Neural cell (in vitro differentiated cells): ENCODE measurements at regions not wholly inside any gene's neighbourhood (a gene's known extent, or its start where the extent isn't known, plus 50 kb on each side); places are given as distances from the start of the nearest gene placed in this dataset.

Source experiments
- H2AFZ ChIP-seq: fragments of 200-600, 300-800 bp; sonication (generic), shearing (Covaris generic); 2 replicates; pipeline ENCODE4 v1.6.0; 2014; ENCODE audit warnings: low read depth, mild to moderate bottlenecking, antibody characterized with exemption, low read length, moderate library complexity
- H3F3A ChIP-seq: fragments of 200-600 bp; shearing (Covaris generic); 2 replicates; pipeline ENCODE4 v1.6.1; 2016; ENCODE audit warnings: mild to moderate bottlenecking, moderate library complexity, mixed read lengths, antibody characterized with exemption, low read length; ENCODE audit not compliant: insufficient read depth, poor library complexity, severe bottlenecking
- H3K27ac ChIP-seq: fragments of 200-600, 300-800 bp; sonication (generic), shearing (Covaris generic); 2 replicates; pipeline ENCODE4 v1.5.1; 2014; ENCODE audit warnings: mild to moderate bottlenecking, low read length, moderate library complexity
- H3K27me3 ChIP-seq: fragments of 300-800, 200-600 bp; sonication (generic), shearing (Covaris generic); 2 replicates; pipeline ENCODE4 v1.6.0; 2014; ENCODE audit warnings: mild to moderate bottlenecking, low read depth, low read length, moderate library complexity; ENCODE audit not compliant: insufficient read depth
- H3K36me3 ChIP-seq: fragments of 300-800, 200-600 bp; sonication (generic), shearing (Covaris generic); 2 replicates; pipeline ENCODE4 v1.5.1; 2014; ENCODE audit warnings: mild to moderate bottlenecking, antibody characterized with exemption, low read length, moderate library complexity; ENCODE audit not compliant: insufficient read depth
- H3K4me2 ChIP-seq: fragments of 300-800, 200-600 bp; sonication (generic), shearing (Covaris generic); 2 replicates; pipeline ENCODE4 v1.6.0; 2014; ENCODE audit warnings: mild to moderate bottlenecking, low read length
- H3K4me3 ChIP-seq: fragments of 300-800, 200-600 bp; sonication (generic), shearing (Covaris generic); 2 replicates; pipeline ENCODE4 v1.5.1; 2014; ENCODE audit warnings: mild to moderate bottlenecking, low read length, moderate library complexity
- H3K79me2 ChIP-seq: fragments of 200-600 bp; shearing (Covaris generic); replicated peaks from 2 replicates; pipeline ENCODE4 v1.6.0; 2014; ENCODE audit warnings: mild to moderate bottlenecking, low read length, moderate library complexity; ENCODE audit not compliant: insufficient read depth
- H3K9ac ChIP-seq: fragments of 300-800, 200-600 bp; sonication (generic), shearing (Covaris generic); 2 replicates; pipeline ENCODE4 v1.6.1; 2016; ENCODE audit warnings: mild to moderate bottlenecking, low read length, mixed read lengths
- H3K9me2 ChIP-seq: fragments of 200-600 bp; shearing (Covaris generic); 2 replicates; pipeline ENCODE4 v1.6.1; 2016; ENCODE audit warnings: mild to moderate bottlenecking, low read length, mixed read lengths; ENCODE audit not compliant: insufficient read depth
- H3K9me3 ChIP-seq: fragments of 200-600, 300-800 bp; sonication (generic), shearing (Covaris generic); 2 replicates; pipeline ENCODE4 v1.6.1; 2016; ENCODE audit warnings: mild to moderate bottlenecking, mixed run types, low read length, moderate library complexity, mixed read lengths
- H4K20me1 ChIP-seq: fragments of 200-600 bp; shearing (Covaris generic); 2 replicates; pipeline ENCODE4 v1.6.1; 2016; ENCODE audit warnings: mild to moderate bottlenecking, mixed run types; ENCODE audit not compliant: insufficient read depth
- EP300 ChIP-seq: fragments of 450-650 bp; conservative IDR thresholded peaks from 2 replicates; pipeline ENCODE4 v1.6.1; 2014; ENCODE audit warnings: antibody characterized with exemption, mild to moderate bottlenecking, moderate library complexity; ENCODE audit not compliant: poor library complexity, severe bottlenecking
- EZH2 ChIP-seq: fragments of 200-600, 300-800 bp; shearing (Covaris generic), sonication (generic); IDR thresholded peaks from 2 replicates; pipeline ENCODE4 v1.6.1; 2014; ENCODE audit warnings: antibody characterized with exemption, low read length, borderline replicate concordance, mild to moderate bottlenecking; ENCODE audit not compliant: insufficient read depth, poor library complexity, severe bottlenecking
- MXI1 ChIP-seq: fragments of 450-650 bp; conservative IDR thresholded peaks from 2 replicates; pipeline ENCODE4 v1.6.1; 2014; ENCODE audit warnings: antibody characterized with exemption, mild to moderate bottlenecking; ENCODE audit not compliant: poor library complexity, severe bottlenecking
- POLR2AphosphoS5 ChIP-seq: IDR thresholded peaks from 2 replicates; pipeline ENCODE4 v1.6.1; 2012
- RAD21 ChIP-seq: fragments of 450-650 bp; conservative IDR thresholded peaks from 2 replicates; pipeline ENCODE4 v1.6.1; 2014; ENCODE audit warnings: antibody characterized with exemption, mild to moderate bottlenecking, moderate library complexity
- SMC3 ChIP-seq: fragments of 450-650 bp; conservative IDR thresholded peaks from 2 replicates; pipeline ENCODE4 v1.6.1; 2014; ENCODE audit warnings: antibody characterized with exemption, mild to moderate bottlenecking, moderate library complexity; ENCODE audit not compliant: poor library complexity
- TAF1 ChIP-seq: IDR thresholded peaks from 2 replicates; pipeline ENCODE4 v1.6.1; 2012; ENCODE audit warnings: low read depth
- TF ChIP-seq, protein P1 (sequence below): fragments of 450-650 bp; IDR thresholded peaks from 2 replicates; pipeline ENCODE4 v1.5.1; 2014; ENCODE audit warnings: antibody characterized with exemption, mild to moderate bottlenecking, moderate library complexity; ENCODE audit not compliant: poor library complexity, severe bottlenecking
- TF ChIP-seq, protein P2 (sequence below): IDR thresholded peaks from 2 replicates; pipeline ENCODE4 v1.6.1; 2012; ENCODE audit warnings: borderline replicate concordance

DNA sequence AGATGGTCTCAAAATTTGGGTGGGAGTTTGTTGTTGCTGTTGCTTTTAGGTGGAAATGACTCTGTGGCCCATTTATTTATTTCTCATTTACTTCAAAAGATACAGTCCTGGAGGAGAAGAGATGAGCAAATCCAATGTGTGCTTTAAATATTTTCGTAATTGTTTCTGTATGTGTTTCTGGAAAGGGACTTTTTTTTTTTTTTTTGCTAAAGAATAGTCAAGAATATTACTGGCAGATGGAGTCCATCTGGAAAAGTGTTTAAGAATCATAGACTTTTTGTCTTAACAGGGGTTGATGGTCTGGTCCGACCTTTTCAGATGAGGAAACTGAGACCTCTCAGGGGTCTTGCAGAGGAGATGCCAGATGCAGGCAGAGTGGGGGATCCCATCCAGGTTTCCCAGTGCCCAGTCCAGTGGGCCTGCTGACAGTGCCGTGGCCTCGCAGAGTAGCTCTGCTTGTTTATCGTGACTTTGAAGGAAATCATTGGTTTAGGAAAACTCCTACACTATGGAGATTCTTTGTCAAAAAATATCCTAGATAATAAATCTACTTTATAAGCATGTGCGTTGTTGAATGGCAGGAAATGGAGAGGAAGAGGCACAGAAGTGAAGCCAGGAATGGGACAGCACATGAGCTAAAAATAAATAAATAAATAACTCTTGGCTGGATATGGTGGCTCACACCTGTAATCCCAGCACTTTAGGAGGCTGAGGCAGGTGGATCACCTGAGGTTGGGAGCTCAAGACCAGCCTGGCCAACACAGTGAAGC is 164.3 kb upstream of the SVIL start:
- H4K20me1 ChIP-seq: no peaks in the 10 kb centered on the region
- H3K4me2 ChIP-seq: no peak overlapping the region
- no peaks in the 10 kb centered on the region for H3K36me3 ChIP-seq
- no peak overlapping the region for H2AFZ ChIP-seq
- H3K9me2 ChIP-seq: no peaks in the 10 kb centered on the region
- no peaks in the 10 kb centered on the region for H3F3A ChIP-seq
- H3K27ac ChIP-seq: no peak overlapping the region
- no peak overlapping the region for H3K9ac ChIP-seq
- no peaks in the 10 kb centered on the region for H3K27me3 ChIP-seq
- H3K4me3 ChIP-seq: no peak overlapping the region
- H3K79me2 ChIP-seq: no peaks in the 10 kb centered on the region
- no peaks in the 10 kb centered on the region for H3K9me3 ChIP-seq
- no peak for TF ChIP-seq TAF1
- no peak for TF ChIP-seq EP300
- TF ChIP-seq RAD21: no peak
- TF ChIP-seq, protein P1, sequence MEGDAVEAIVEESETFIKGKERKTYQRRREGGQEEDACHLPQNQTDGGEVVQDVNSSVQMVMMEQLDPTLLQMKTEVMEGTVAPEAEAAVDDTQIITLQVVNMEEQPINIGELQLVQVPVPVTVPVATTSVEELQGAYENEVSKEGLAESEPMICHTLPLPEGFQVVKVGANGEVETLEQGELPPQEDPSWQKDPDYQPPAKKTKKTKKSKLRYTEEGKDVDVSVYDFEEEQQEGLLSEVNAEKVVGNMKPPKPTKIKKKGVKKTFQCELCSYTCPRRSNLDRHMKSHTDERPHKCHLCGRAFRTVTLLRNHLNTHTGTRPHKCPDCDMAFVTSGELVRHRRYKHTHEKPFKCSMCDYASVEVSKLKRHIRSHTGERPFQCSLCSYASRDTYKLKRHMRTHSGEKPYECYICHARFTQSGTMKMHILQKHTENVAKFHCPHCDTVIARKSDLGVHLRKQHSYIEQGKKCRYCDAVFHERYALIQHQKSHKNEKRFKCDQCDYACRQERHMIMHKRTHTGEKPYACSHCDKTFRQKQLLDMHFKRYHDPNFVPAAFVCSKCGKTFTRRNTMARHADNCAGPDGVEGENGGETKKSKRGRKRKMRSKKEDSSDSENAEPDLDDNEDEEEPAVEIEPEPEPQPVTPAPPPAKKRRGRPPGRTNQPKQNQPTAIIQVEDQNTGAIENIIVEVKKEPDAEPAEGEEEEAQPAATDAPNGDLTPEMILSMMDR: no peak
- TF ChIP-seq MXI1: no peak
- TF ChIP-seq, protein P2, sequence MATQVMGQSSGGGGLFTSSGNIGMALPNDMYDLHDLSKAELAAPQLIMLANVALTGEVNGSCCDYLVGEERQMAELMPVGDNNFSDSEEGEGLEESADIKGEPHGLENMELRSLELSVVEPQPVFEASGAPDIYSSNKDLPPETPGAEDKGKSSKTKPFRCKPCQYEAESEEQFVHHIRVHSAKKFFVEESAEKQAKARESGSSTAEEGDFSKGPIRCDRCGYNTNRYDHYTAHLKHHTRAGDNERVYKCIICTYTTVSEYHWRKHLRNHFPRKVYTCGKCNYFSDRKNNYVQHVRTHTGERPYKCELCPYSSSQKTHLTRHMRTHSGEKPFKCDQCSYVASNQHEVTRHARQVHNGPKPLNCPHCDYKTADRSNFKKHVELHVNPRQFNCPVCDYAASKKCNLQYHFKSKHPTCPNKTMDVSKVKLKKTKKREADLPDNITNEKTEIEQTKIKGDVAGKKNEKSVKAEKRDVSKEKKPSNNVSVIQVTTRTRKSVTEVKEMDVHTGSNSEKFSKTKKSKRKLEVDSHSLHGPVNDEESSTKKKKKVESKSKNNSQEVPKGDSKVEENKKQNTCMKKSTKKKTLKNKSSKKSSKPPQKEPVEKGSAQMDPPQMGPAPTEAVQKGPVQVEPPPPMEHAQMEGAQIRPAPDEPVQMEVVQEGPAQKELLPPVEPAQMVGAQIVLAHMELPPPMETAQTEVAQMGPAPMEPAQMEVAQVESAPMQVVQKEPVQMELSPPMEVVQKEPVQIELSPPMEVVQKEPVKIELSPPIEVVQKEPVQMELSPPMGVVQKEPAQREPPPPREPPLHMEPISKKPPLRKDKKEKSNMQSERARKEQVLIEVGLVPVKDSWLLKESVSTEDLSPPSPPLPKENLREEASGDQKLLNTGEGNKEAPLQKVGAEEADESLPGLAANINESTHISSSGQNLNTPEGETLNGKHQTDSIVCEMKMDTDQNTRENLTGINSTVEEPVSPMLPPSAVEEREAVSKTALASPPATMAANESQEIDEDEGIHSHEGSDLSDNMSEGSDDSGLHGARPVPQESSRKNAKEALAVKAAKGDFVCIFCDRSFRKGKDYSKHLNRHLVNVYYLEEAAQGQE: no peak
- TF ChIP-seq EZH2: no peak
- no peak for TF ChIP-seq POLR2AphosphoS5
- no peak for TF ChIP-seq SMC3

DNA sequence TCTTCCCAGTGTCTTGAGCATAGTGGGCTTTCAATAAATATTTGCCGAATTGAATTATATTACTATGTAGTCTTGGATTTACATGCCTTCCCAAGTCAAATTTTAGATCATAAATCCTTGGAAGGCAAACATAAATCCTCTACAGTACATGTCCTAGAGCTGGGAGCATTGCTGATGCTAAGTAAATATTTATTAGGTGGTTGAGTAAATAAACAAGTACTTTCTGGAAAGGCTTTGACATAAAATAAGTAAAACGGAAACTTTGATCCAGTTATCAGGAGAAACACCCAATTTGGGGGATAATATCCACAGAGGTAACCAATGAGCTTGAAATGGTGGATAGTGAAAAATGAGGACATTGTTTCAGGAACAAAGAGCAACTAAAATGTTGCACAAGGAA is 162.8 kb upstream of the SVIL start:
- Histone ChIP-seq H3K79me2 (no peaks in the 10 kb centered on the region), H3K27ac (no peak overlapping the region), H3K4me2 (no peak overlapping the region), H3K9me3 (no peaks in the 10 kb centered on the region), H3K36me3 (no peaks in the 10 kb centered on the region), H4K20me1 (no peaks in the 10 kb centered on the region), H3K27me3 (no peaks in the 10 kb centered on the region), H3K9ac (no peak overlapping the region), H3K4me3 (no peak overlapping the region), H3K9me2 (no peaks in the 10 kb centered on the region), H2AFZ (no peak overlapping the region), H3F3A (no peaks in the 10 kb centered on the region)
- TF ChIP-seq, protein P1: no peak
- TF ChIP-seq, protein P2: no peak
- TF ChIP-seq TAF1 (no peak), MXI1 (no peak), POLR2AphosphoS5 (no peak), RAD21 (no peak), SMC3 (no peak), EP300 (no peak), EZH2 (no peak)
